ENCODE measurements at regions not wholly inside any gene's neighbourhood (a gene's known extent, or its start where the extent isn't known, plus 50 kb on each side); places are given as distances from the start of the nearest gene placed in this dataset.

DNA sequence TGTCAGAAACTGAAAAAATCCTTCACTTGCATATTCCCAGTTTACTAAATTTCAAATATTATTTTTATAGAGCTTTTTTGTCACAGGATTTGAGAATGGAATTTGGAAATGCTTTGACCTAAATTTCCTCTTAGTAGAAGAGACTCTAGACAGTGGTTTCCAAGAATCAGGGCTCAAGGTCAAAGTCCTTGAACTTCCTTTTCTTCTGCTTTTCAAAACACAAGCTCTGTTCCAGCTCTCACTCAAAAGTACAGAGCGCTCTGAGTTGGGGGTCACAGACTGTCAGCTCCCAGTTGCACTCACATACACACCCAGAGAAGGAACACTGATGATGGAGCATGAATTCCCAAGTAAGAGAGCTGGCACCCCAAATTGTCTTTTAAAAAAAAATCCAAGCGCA lies 394.2 kb downstream of the MLLT3 start:
- TF ChIP-seq, protein P1, sequence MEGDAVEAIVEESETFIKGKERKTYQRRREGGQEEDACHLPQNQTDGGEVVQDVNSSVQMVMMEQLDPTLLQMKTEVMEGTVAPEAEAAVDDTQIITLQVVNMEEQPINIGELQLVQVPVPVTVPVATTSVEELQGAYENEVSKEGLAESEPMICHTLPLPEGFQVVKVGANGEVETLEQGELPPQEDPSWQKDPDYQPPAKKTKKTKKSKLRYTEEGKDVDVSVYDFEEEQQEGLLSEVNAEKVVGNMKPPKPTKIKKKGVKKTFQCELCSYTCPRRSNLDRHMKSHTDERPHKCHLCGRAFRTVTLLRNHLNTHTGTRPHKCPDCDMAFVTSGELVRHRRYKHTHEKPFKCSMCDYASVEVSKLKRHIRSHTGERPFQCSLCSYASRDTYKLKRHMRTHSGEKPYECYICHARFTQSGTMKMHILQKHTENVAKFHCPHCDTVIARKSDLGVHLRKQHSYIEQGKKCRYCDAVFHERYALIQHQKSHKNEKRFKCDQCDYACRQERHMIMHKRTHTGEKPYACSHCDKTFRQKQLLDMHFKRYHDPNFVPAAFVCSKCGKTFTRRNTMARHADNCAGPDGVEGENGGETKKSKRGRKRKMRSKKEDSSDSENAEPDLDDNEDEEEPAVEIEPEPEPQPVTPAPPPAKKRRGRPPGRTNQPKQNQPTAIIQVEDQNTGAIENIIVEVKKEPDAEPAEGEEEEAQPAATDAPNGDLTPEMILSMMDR (conservative IDR thresholded peaks at IDR 0.05) = no peak
- Mint-ChIP-seq H3K27me3 (ENCODE audit: low read depth) (no peaks in the 10 kb centered on the region), H3K4me1 (no peaks in the 10 kb centered on the region), H3K36me3 (ENCODE audit: low read depth) (no peaks in the 10 kb centered on the region), H3K9me3 (no peaks in the 10 kb centered on the region), H3K4me3 (no peak overlapping the region), H3K27ac (ENCODE audit: unreplicated experiment) (no peak overlapping the region)
- no peak for DNase-seq (ENCODE audit: low read depth, low spot score)

DNA sequence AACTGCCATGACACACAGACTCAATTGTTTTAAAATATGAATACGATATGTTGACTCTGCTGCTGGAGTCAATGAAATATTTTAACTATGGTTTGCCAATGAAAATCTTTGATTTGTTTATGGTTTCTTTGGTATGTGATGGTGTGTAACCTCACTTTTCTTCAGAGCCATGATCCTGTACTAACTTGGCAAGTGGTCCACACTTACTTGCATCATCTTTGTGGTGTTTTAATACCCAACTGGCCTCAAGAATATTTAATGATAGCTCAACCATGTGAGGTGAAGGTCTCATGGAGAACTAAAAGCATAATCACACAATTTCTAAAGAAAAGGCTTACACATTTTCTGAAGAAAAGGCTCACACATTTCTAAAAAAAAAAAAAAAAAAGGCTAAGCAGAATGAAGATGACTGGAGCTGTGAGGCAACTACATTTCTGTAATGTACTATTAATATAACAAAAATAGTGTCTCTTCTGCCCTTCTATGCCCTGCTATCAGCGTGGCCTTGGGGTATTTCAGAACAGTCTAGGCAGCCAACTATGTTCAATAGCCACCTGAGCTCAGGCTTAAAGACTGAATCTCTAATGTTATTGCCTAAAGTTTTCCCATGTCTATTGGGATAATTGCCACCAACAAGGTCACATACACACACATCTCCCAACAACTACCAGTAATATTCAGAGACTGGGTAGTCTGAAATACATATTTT lies 395.0 kb downstream of the MLLT3 start:
- TF ChIP-seq, protein P1 (conservative IDR thresholded peaks at IDR 0.05) = no peak
- no peak for DNase-seq (ENCODE audit: low read depth, low spot score)
- Mint-ChIP-seq H3K27me3 (ENCODE audit: low read depth) (no peaks in the 10 kb centered on the region), H3K4me1 (no peaks in the 10 kb centered on the region), H3K27ac (ENCODE audit: unreplicated experiment) (no peak overlapping the region), H3K4me3 (no peak overlapping the region), H3K36me3 (ENCODE audit: low read depth) (no peaks in the 10 kb centered on the region), H3K9me3 (no peaks in the 10 kb centered on the region)

DNA sequence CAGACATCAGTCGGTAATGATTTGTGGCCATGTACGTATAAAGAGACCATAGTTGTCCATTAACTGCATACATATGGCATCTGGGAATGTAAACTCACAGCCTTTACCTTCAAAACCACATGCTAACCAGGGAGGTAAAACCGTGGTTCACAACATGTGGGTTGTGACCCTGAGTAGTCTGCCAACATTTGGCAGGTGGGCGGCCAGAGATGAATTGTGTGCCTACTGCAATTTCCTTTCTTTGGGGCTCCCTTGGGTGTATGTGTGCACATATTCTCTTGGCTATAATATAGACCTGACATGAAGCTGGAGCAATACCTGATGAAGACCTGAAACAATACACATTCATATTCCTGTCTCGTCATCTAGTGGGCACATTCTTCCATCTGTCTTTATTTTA lies 396.0 kb downstream of the MLLT3 start:
- TF ChIP-seq, protein P1 (conservative IDR thresholded peaks at IDR 0.05) = no peak

DNA sequence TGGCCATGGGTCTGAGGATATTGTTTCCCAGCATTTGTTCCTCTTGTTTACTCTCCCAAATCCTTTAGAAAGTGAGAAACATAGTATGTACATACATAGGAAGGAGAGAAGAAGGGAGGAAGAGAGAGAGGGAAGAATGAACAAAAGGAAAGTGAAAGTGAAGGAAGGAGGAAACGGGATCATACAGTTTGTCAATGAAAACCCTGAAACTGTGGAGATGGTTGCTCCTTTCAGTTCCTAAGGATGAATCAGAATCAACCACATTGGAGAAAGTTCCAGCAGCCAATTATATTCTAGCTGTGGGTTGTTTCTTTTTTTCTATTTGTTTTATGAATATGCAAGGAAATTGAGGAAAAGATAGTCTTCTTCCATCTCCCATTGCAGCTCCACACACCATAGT lies 396.5 kb downstream of the MLLT3 start:
- DNase-seq (ENCODE audit: low read depth, low spot score) = no peak
- Mint-ChIP-seq H3K4me3 (no peak overlapping the region), H3K27me3 (ENCODE audit: low read depth) (no peaks in the 10 kb centered on the region), H3K9me3 (no peaks in the 10 kb centered on the region), H3K36me3 (ENCODE audit: low read depth) (no peaks in the 10 kb centered on the region), H3K27ac (ENCODE audit: unreplicated experiment) (no peak overlapping the region), H3K4me1 (no peaks in the 10 kb centered on the region)
- TF ChIP-seq, protein P1 (conservative IDR thresholded peaks at IDR 0.05) = no peak

More for the DNA sequence above, 396.0 kb downstream of the MLLT3 start:
- H3K4me1 Mint-ChIP-seq = no peaks in the 10 kb centered on the region
- H3K27me3 Mint-ChIP-seq (ENCODE audit: low read depth) = no peaks in the 10 kb centered on the region
- DNase-seq (ENCODE audit: low read depth, low spot score) = no peak
- no peak overlapping the region for H3K4me3 Mint-ChIP-seq
- H3K27ac Mint-ChIP-seq (ENCODE audit: unreplicated experiment) = no peak overlapping the region
- H3K9me3 Mint-ChIP-seq = no peaks in the 10 kb centered on the region
- H3K36me3 Mint-ChIP-seq (ENCODE audit: low read depth) = no peaks in the 10 kb centered on the region

DNA sequence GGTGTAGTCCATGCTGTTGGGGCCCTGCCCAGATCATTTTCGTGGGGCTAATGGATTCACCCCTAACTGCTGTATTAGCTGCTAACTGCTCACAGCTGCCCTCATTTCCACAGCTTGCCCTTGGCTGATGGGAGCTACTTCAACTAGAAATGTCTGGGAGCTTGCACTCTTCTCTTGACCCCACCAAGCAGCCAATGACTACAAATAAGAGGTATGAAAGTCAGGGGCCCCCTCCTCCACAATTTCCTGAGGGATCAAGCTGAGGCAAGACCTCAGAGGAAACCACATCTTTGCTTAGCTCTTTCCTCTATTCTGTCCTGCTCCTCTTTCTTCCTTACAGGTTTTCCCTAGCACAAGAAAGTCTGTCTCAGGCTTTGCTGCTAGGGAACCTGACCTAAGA lies 397.5 kb downstream of the MLLT3 start:
- Mint-ChIP-seq H3K36me3 (ENCODE audit: low read depth) (no peaks in the 10 kb centered on the region), H3K27ac (ENCODE audit: unreplicated experiment) (no peak overlapping the region), H3K27me3 (ENCODE audit: low read depth) (no peaks in the 10 kb centered on the region), H3K9me3 (no peaks in the 10 kb centered on the region), H3K4me1 (no peaks in the 10 kb centered on the region), H3K4me3 (no peak overlapping the region)
- DNase-seq (ENCODE audit: low read depth, low spot score) = no peak
- TF ChIP-seq, protein P1 (conservative IDR thresholded peaks at IDR 0.05) = no peak
